ENCODE measurements at regions not wholly inside any gene's neighbourhood (a gene's known extent, or its start where the extent isn't known, plus 50 kb on each side); places are given as distances from the start of the nearest gene placed in this dataset.

- no peaks in the 10 kb centered on the region for H3K27me3 ChIP-seq
- no peak for DNase-seq
- no peak overlapping the region for H3K4me3 ChIP-seq
- in situ Hi-C loops (cut with MboI; ENCODE audit: low sequenced_read_pairs in 4 of 4) = no loop called here
- TF ChIP-seq POLR2A (IDR thresholded peaks at IDR 0.05) = no peak
- TF ChIP-seq CTCF (IDR thresholded peaks at IDR 0.05 in 4 of 5, conservative IDR thresholded peaks at IDR 0.05 in 1 of 5) = no peak
- intact Hi-C loops (cut with DNase I; ENCODE audit: low total_unique reads) = no loop called here
- peaks cover 0 to 7% of the 10 kb centered on the region in 2 donors for H3K4me1 ChIP-seq
- no peaks in the 10 kb centered on the region for H3K36me3 ChIP-seq
- H3K27ac ChIP-seq = no peak overlapping the region
- no peak for ATAC-seq
- H3K9me3 ChIP-seq = no peaks in the 10 kb centered on the region
Measured at GRCh38 chr7:91351374-91351773, 87.1 kb downstream of the FZD1 start.

DNA sequence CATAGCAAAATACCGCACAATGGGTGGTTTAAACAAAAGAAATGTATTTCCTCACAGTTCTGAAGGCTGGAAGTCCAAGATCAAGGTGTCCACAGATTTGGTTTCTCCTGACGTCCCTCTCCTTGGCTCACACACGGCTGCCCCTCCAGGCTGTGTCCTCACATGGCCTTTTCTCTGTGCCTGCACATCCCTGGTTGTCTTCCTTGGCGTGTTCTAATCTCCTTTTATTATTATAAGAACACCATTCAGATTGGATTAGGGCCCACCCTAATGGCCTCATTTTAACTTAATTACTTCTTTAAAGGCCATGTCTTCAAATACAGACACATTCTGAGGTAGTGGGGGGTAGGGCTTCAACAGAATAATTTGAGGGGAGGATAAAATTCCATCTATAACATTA lies 87.9 kb downstream of the FZD1 start:
- Histone ChIP-seq H3K4me3 (no peak overlapping the region), H3K4me1 (peaks cover 0 to 4% of the 10 kb centered on the region in 2 donors), H3K9me3 (no peaks in the 10 kb centered on the region), H3K27me3 (no peaks in the 10 kb centered on the region), H3K36me3 (no peaks in the 10 kb centered on the region), H3K27ac (no peak overlapping the region)
- intact Hi-C loops (cut with DNase I; ENCODE audit: low total_unique reads) = no loop called here
- in situ Hi-C loops (cut with MboI; ENCODE audit: low sequenced_read_pairs in 4 of 4) = no loop called here
- TF ChIP-seq POLR2A (IDR thresholded peaks at IDR 0.05) (no peak), CTCF (IDR thresholded peaks at IDR 0.05 in 4 of 5, conservative IDR thresholded peaks at IDR 0.05 in 1 of 5) (no peak)
- DNase-seq (no peak), ATAC-seq (no peak)

- Histone ChIP-seq H3K9me3 (no peaks in the 10 kb centered on the region), H3K27ac (no peak overlapping the region)
- in situ Hi-C loops (cut with MboI; ENCODE audit: low sequenced_read_pairs in 4 of 4) = no loop called here
Measured at GRCh38 chr7:91353848-91354247, 89.6 kb downstream of the FZD1 start.

DNA sequence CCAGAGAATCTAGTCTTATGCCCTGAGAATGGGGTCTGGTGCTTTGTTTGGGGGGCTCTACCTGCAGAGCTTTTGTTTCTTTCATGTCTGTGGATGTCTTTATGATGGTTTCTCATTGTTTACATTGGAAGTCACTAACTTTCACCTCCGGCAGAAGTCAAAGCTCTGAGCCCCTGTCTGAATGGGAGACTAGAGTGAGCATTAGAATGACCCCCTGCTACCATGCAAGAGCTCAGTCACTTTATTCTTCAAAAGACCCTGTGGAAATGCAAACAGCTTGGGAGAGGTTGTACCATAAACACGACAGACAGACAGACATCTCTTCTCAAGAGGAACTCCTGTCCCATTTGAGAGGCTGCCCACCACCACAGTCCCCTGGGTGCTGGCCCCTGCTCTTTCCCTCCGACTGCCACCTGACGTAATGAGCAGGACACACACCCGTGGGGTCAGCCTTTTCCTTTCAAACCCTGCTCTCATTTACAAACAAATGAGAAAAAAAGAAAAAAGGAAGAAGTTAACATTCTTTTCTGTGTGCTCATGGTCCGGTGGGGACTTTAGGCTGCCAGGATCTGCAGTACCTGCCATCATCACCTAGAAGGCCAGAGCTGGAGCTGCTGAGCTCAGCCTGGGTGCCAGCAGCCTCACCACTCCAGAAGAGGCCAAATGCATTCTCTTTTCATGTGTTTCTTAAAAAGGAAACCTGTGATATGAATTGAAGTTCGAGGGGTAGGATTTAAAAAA lies 91.6 kb downstream of the FZD1 start:
- in situ Hi-C loops (cut with MboI; ENCODE audit: low sequenced_read_pairs in 4 of 4) = no loop called here
- no peak for TF ChIP-seq POLR2A (IDR thresholded peaks at IDR 0.05)
- TF ChIP-seq CTCF (IDR thresholded peaks at IDR 0.05 in 4 of 5, conservative IDR thresholded peaks at IDR 0.05 in 1 of 5) = no peak
- Histone ChIP-seq H3K4me1 (no peaks in the 10 kb centered on the region), H3K9me3 (no peaks in the 10 kb centered on the region), H3K27me3 (no peaks in the 10 kb centered on the region), H3K4me3 (no peak overlapping the region), H3K27ac (no peak overlapping the region), H3K36me3 (no peaks in the 10 kb centered on the region)
- ATAC-seq (no peak), DNase-seq (no peak)
- intact Hi-C loops (cut with DNase I; ENCODE audit: low total_unique reads) = no loop called here

More at GRCh38 chr7:91353848-91354247, 89.6 kb downstream of the FZD1 start:
- DNase-seq (no peak), ATAC-seq (no peak)
- no peak overlapping the region for H3K4me3 ChIP-seq
- intact Hi-C loops (cut with DNase I; ENCODE audit: low total_unique reads) = no loop called here
- TF ChIP-seq CTCF (IDR thresholded peaks at IDR 0.05 in 4 of 5, conservative IDR thresholded peaks at IDR 0.05 in 1 of 5) (no peak), POLR2A (IDR thresholded peaks at IDR 0.05) (no peak)
- H3K4me1 ChIP-seq = no peaks in the 10 kb centered on the region
- no peaks in the 10 kb centered on the region for H3K27me3 ChIP-seq
- H3K36me3 ChIP-seq = no peaks in the 10 kb centered on the region

GRCh38 chr7:91356915-91357314 lies 92.7 kb downstream of the FZD1 start:
- Histone ChIP-seq H3K27ac (no peak overlapping the region), H3K4me1 (no peaks in the 10 kb centered on the region), H3K9me3 (no peaks in the 10 kb centered on the region), H3K27me3 (no peaks in the 10 kb centered on the region), H3K4me3 (no peak overlapping the region), H3K36me3 (no peaks in the 10 kb centered on the region)
- TF ChIP-seq CTCF (IDR thresholded peaks at IDR 0.05 in 4 of 5, conservative IDR thresholded peaks at IDR 0.05 in 1 of 5) (no peak), POLR2A (IDR thresholded peaks at IDR 0.05) (no peak)
- DNase-seq (no peak), ATAC-seq (no peak)
- intact Hi-C loops (cut with DNase I; ENCODE audit: low total_unique reads) (no loop called here), in situ Hi-C loops (cut with MboI; ENCODE audit: low sequenced_read_pairs in 4 of 4) (no loop called here)
